ENCODE measurements at regions not wholly inside any gene's neighbourhood (a gene's known extent, or its start where the extent isn't known, plus 50 kb on each side); places are given as distances from the start of the nearest gene placed in this dataset.

DNA sequence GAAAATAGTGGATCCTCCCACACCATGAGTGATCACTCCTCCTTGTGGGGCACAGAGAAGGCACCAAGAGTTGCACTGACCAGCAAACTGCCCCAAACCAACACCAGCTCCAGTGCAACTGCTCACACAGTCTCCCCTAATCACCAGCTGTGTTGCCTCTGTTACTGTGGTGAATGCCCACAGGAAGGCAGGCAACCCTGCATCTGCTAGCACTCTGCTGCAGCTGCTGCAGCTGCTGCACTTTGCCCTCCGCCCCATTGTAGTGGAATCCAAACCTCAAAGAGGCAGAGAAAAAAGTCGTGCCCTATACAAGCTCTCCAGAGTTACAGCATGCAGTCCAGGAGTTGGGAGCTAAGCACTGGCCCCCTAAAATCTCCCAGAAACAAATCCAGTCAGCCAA is 339.6 kb downstream of the TRIM36 start:
- no peaks in the 10 kb centered on the region for H3K4me1 Mint-ChIP-seq (ENCODE audit: low read depth)
- intact Hi-C loops (cut with micrococcal nuclease): no loop called here
- H3K27me3 Mint-ChIP-seq: no peaks in the 10 kb centered on the region
- H3K9me3 Mint-ChIP-seq: peaks cover 33% of the 10 kb centered on the region
- no peaks in the 10 kb centered on the region for H3K36me3 Mint-ChIP-seq (ENCODE audit: low read depth)
- H3K27ac Mint-ChIP-seq: no peak overlapping the region
- no peak overlapping the region for H3K4me3 Mint-ChIP-seq

DNA sequence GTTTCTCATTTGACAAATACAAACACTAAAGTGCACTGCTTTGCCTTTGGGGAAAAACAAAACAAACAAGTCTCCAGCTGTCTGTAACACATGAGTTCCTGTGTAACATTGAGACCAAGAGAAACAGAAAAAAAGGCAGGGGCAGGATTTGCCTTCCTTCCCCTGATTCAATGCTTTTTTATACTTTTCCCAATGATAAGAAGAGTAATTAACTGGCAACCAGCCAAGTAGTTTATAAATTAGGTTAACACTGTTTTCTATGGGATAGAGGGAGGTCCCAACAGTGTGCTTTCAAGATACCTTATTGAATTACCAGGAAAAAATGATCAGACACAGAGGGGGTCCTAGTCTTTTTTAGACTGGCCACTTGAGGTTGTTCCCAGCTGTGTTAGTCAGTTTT is 346.8 kb downstream of the TRIM36 start:
- Mint-ChIP-seq H3K27me3 (no peaks in the 10 kb centered on the region), H3K9me3 (peaks cover 48% of the 10 kb centered on the region), H3K4me3 (no peak overlapping the region), H3K4me1 (ENCODE audit: low read depth) (no peaks in the 10 kb centered on the region), H3K27ac (no peak overlapping the region), H3K36me3 (ENCODE audit: low read depth) (no peaks in the 10 kb centered on the region)
- intact Hi-C loops (cut with micrococcal nuclease): no loop called here

DNA sequence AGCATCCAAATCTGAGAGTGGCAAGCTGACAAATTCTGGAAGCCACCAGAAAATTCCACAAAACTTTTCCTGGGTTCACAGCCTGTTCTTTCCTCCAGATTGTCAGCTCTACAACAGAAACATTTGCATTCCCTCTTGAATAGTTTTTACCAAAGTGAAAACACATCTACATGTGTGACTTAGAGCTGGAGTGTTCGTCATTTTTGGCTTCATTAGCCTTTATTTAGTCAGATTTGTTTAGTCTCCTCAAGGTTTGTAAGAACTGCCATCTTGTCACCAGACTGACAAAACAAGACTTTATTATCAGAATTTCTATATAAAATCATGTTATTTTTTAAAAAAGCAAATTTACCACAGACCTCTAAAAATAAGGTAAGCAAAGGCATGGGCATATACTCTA is 347.3 kb downstream of the TRIM36 start:
- no peaks in the 10 kb centered on the region for H3K4me1 Mint-ChIP-seq (ENCODE audit: low read depth)
- H3K36me3 Mint-ChIP-seq (ENCODE audit: low read depth): no peaks in the 10 kb centered on the region
- H3K27me3 Mint-ChIP-seq: no peaks in the 10 kb centered on the region
- H3K4me3 Mint-ChIP-seq: no peak overlapping the region
- intact Hi-C loops (cut with micrococcal nuclease): no loop called here
- H3K9me3 Mint-ChIP-seq: peaks cover 52% of the 10 kb centered on the region
- no peak overlapping the region for H3K27ac Mint-ChIP-seq

DNA sequence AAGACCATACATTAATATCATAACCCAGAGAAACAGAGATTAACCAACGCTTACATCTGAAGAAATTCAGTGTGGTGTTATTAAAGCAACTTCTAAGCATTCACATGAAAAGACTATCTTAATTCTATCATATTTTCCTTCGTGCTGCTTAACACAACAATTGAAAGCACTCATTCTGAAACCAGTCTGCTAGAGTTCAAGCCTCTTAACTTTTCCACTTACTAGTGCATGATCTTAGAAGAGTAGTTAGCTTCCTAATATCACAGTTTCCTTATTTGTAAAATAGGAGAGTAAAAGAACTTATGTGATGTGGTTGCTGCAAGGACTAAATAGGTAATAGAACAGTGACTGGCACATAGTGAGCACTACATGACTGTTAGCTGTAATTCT is 379.3 kb downstream of the TRIM36 start:
- Mint-ChIP-seq H3K9me3 (no peaks in the 10 kb centered on the region), H3K36me3 (ENCODE audit: low read depth) (no peaks in the 10 kb centered on the region), H3K27me3 (no peaks in the 10 kb centered on the region), H3K4me3 (no peak overlapping the region), H3K27ac (no peak overlapping the region), H3K4me1 (ENCODE audit: low read depth) (no peaks in the 10 kb centered on the region)
- intact Hi-C loops (cut with micrococcal nuclease): no loop called here

DNA sequence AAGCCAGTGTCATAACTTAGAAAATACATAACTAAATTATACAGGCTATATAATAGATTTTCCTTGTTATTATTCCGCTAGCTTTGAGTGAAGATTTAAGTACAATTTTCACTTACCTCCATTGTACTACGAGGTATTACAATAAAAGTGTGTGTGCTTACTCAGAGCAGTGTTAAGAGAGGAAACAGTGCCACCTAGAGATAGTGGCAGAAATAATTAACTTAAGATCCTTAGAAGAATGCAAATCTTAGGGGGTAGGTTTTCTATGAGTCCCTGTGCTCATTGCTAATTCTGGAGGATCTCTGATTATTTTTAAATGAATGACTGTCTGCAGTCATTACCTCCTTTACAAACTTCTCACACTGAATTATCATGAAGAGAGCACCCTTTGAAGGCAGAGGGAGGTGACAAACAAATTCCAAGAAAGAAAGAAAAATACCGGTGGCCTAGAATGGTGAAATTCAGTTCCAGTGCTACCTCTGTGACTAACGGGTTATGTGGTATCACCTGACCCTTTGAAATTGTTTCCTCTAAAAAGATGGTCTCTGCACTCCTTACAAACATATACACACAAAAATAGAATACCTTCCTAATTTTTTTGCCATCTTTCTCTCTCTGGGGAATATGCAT is 379.8 kb downstream of the TRIM36 start:
- H3K4me3 Mint-ChIP-seq: no peak overlapping the region
- no peaks in the 10 kb centered on the region for H3K4me1 Mint-ChIP-seq (ENCODE audit: low read depth)
- intact Hi-C loops (cut with micrococcal nuclease): loop anchor here (10.0 kb wide), 1 partner anchor 245 kb away; no protein-coding TSS in a partner anchor
- H3K27me3 Mint-ChIP-seq: no peaks in the 10 kb centered on the region
- H3K36me3 Mint-ChIP-seq (ENCODE audit: low read depth): no peaks in the 10 kb centered on the region
- H3K27ac Mint-ChIP-seq: no peak overlapping the region
- no peaks in the 10 kb centered on the region for H3K9me3 Mint-ChIP-seq

DNA sequence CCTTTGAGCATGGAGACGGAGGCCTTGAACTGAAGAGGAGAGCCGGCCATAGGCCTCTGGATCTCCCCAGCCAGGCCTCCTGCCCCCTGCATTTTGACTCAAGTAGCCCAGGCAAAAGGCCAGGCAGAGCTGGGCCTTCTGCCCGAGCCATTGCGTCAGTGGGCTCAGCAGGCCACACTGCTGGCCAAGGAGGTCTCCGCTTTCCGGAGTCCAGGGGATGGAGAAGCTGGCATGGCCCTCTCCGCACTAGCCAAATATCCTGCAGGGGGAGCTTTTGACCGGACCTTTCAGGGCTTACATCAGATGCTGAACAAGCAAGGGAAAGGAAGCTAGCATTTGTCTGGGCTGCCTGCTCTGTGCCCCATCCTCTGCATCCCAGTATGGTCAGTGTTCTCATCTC is 386.8 kb downstream of the TRIM36 start:
- Mint-ChIP-seq H3K36me3 (ENCODE audit: low read depth) (no peaks in the 10 kb centered on the region), H3K4me1 (ENCODE audit: low read depth) (no peaks in the 10 kb centered on the region), H3K27me3 (no peaks in the 10 kb centered on the region), H3K9me3 (no peaks in the 10 kb centered on the region), H3K4me3 (no peak overlapping the region), H3K27ac (no peak overlapping the region)
- intact Hi-C loops (cut with micrococcal nuclease): loop anchor here (10.0 kb wide), 1 partner anchor 252 kb away; no protein-coding TSS in a partner anchor

DNA sequence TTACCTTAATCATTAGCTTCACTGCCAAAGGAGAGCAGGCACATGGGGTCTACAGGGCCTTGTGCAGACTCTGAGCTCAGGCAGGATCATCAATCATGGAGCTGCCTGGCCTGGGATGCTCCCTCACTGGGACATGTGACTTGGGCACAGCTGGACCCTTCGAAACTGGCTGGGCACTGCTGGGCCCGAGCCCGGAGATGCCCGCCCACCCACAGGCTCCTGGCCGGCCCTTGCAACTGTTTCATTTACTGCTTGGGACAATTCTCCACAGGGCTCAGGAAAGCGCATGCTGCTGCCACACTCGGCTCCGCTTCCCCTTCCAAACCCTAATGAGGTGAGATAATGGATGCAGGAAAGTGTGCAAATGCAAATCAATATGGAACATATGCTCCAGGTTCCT is 387.5 kb downstream of the TRIM36 start:
- Mint-ChIP-seq H3K4me3 (no peak overlapping the region), H3K4me1 (ENCODE audit: low read depth) (no peaks in the 10 kb centered on the region), H3K9me3 (no peaks in the 10 kb centered on the region), H3K36me3 (ENCODE audit: low read depth) (no peaks in the 10 kb centered on the region), H3K27me3 (no peaks in the 10 kb centered on the region), H3K27ac (no peak overlapping the region)
- intact Hi-C loops (cut with micrococcal nuclease): loop anchor here (10.0 kb wide), 1 partner anchor 253 kb away; no protein-coding TSS in a partner anchor

DNA sequence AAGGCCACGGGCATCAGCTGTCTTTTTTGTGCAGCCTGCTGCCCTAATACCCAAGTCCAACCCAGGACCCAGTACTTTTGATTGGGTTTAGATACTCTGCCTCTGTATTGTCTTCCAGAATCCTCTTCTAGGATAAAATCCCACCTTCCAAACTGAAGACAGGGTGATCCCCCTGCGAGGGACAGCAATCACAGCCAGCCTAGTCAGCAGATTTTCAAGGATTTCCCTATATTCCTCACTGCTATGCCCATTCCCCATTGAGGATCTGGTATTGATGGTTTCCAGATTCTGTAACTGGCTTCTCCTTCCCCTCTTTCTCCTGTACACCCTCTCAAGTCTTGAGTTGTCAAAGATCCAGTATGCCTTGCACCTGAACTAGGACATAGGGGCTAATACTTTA is 389.4 kb downstream of the TRIM36 start:
- Mint-ChIP-seq H3K27ac (no peak overlapping the region), H3K36me3 (ENCODE audit: low read depth) (no peaks in the 10 kb centered on the region), H3K4me3 (no peak overlapping the region), H3K4me1 (ENCODE audit: low read depth) (no peaks in the 10 kb centered on the region), H3K9me3 (no peaks in the 10 kb centered on the region), H3K27me3 (no peaks in the 10 kb centered on the region)
- intact Hi-C loops (cut with micrococcal nuclease): loop anchor here (10.0 kb wide), 1 partner anchor 255 kb away; no protein-coding TSS in a partner anchor

DNA sequence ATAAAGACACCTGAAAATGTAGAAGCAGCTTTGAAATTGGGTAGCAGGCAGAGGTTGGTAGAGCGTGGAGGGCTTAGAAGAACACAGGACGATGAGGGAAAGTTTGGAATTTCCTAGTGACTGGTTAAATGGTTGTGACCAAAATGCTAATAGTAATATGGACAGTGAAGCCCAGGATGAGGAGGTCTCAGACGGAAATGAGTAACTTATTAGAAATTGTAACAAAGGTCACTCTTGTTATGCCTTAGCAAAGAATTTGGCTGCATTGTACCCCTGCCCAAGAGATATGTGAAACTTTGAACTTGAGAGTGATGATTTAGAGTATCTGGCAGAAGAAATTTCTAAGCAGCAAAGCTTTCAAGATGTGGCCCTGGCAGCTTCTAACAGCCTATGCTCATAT is 382.5 kb downstream of the KCNN2 start:
- intact Hi-C loops (cut with micrococcal nuclease): no loop called here
- H3K27me3 Mint-ChIP-seq: no peaks in the 10 kb centered on the region

DNA sequence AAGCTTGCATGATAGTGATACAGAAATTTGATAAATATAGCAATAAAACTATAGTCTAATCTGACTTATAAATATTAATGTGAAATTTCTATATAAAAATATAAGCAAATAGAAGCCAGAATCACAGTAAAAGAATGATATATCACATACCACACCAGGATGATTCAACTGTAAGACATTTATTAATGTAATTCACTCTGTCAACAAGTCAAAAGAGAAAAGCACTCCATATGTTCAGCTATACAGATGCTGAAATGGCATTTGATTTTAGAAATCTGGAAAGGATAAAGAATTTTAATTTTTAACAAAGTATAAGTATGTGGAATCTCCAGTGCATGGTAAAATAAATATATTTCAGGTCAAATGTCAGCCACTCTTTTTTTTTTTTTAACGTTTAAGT is 372.4 kb downstream of the KCNN2 start:
- Mint-ChIP-seq H3K4me3 (no peak overlapping the region), H3K27me3 (no peaks in the 10 kb centered on the region), H3K27ac (no peak overlapping the region), H3K36me3 (ENCODE audit: low read depth) (no peaks in the 10 kb centered on the region), H3K9me3 (peaks cover 26% of the 10 kb centered on the region), H3K4me1 (ENCODE audit: low read depth) (no peaks in the 10 kb centered on the region)
- intact Hi-C loops (cut with micrococcal nuclease): no loop called here

More for the DNA sequence above, 382.5 kb downstream of the KCNN2 start:
- Mint-ChIP-seq H3K36me3 (ENCODE audit: low read depth) (no peaks in the 10 kb centered on the region), H3K9me3 (peaks cover 26% of the 10 kb centered on the region), H3K27ac (no peak overlapping the region), H3K4me1 (ENCODE audit: low read depth) (no peaks in the 10 kb centered on the region), H3K4me3 (no peak overlapping the region)

DNA sequence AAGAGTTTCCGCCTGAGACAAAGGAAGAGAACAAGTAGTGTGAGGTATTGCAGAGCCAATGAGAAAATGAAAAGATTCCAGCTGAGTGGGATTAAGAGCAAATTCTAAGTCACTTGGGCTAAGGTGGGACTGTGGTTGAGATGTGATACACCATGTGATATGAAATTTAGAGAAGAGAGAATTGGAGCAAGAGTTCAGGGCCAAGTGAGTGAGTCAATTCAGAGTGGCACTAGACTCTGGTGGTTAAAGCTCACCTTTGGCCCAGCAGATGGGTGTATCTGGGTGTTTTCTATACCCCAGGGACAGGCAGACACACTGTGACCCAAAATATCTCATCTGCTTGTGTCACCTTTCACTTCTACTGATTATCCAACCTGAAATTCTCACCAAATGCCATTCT is 368.1 kb downstream of the KCNN2 start:
- Mint-ChIP-seq H3K9me3 (peaks cover 53% of the 10 kb centered on the region), H3K27ac (no peak overlapping the region), H3K4me1 (ENCODE audit: low read depth) (no peaks in the 10 kb centered on the region), H3K4me3 (no peak overlapping the region), H3K36me3 (ENCODE audit: low read depth) (no peaks in the 10 kb centered on the region), H3K27me3 (no peaks in the 10 kb centered on the region)
- intact Hi-C loops (cut with micrococcal nuclease): no loop called here

DNA sequence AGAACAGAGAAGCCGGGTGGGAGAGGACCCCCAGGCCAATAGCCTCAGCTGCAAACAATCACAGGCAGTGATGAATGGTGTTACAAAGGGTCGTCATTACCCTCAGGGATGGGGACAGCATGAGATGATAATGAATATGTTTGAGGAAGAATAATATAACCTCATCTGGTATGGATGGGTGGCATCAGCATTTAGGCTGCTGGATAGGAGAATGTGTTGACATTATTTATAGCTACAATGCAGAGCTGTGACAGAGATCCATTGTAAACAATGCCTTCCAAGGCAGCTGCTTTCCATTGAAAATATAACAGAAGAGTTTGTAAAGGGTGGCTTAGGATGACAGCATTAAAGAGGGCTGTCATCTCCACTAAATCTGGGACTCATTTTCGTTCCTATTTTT is 365.5 kb downstream of the KCNN2 start:
- H3K36me3 Mint-ChIP-seq (ENCODE audit: low read depth): no peaks in the 10 kb centered on the region
- no peaks in the 10 kb centered on the region for H3K4me1 Mint-ChIP-seq (ENCODE audit: low read depth)
- H3K9me3 Mint-ChIP-seq: peaks cover 62% of the 10 kb centered on the region
- no peaks in the 10 kb centered on the region for H3K27me3 Mint-ChIP-seq
- no peak overlapping the region for H3K4me3 Mint-ChIP-seq
- intact Hi-C loops (cut with micrococcal nuclease): no loop called here
- no peak overlapping the region for H3K27ac Mint-ChIP-seq

DNA sequence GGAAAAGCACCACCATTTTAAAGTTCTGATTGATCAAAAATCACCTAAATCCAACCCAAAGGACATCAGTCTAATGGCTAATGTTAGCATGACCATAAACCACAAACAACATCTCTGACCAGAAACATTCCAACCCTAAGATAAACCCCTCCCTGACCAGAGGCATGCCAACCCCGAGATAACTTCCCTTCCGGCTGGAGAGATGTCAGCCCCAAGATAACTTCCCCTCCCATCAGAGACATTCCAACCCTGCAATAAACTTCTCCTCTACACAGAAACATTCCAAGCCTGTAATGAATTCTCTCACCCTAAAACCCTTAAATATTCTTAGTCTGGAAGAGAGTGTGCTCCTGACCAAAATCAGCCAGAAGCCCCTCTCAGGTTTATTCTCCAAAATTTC is 364.3 kb downstream of the KCNN2 start:
- Mint-ChIP-seq H3K36me3 (ENCODE audit: low read depth) (no peaks in the 10 kb centered on the region), H3K4me3 (no peak overlapping the region), H3K27me3 (no peaks in the 10 kb centered on the region), H3K4me1 (ENCODE audit: low read depth) (no peaks in the 10 kb centered on the region), H3K27ac (no peak overlapping the region), H3K9me3 (peaks cover 58% of the 10 kb centered on the region)
- intact Hi-C loops (cut with micrococcal nuclease): no loop called here

DNA sequence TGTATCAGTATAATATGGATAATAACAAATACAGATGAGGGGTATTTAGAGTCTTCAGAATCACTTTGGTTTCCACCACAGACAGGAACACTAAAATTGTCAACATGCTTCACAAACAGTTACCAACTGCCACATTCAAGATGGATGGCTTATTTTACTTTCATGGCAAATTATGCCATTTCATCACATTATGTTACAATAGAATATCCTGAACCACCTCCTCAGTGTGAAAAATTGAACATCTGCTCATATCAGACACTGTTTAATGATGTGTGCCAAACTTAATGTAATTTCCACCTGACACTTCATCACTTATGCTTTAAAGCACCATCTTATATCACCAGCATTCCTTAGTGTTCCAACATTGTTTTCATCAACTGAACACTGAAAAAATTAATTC is 357.4 kb downstream of the KCNN2 start:
- no peak overlapping the region for H3K4me3 Mint-ChIP-seq
- no peaks in the 10 kb centered on the region for H3K36me3 Mint-ChIP-seq (ENCODE audit: low read depth)
- intact Hi-C loops (cut with micrococcal nuclease): no loop called here
- no peaks in the 10 kb centered on the region for H3K4me1 Mint-ChIP-seq (ENCODE audit: low read depth)
- peaks cover 41% of the 10 kb centered on the region for H3K9me3 Mint-ChIP-seq
- no peaks in the 10 kb centered on the region for H3K27me3 Mint-ChIP-seq
- no peak overlapping the region for H3K27ac Mint-ChIP-seq

DNA sequence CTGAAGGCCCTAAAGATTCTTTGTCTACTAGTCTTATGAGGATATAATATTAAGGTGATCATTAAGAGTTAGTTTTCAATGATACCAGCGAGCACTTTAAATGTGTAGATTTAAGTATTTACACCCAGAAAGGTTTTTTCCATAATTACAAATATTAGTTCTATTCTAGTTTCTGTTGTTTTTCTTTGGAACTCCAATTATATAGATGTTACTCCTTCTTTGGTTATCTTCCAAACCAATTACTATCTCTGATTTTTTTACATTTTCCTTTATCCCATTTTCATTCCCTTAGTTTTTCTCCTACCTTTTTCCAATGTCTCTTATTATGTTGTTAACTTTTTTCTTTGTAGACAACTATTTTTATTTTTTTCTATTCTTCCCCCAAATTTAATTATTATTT is 355.1 kb downstream of the KCNN2 start:
- Mint-ChIP-seq H3K4me3 (no peak overlapping the region), H3K27me3 (no peaks in the 10 kb centered on the region), H3K4me1 (ENCODE audit: low read depth) (no peaks in the 10 kb centered on the region), H3K36me3 (ENCODE audit: low read depth) (no peaks in the 10 kb centered on the region), H3K27ac (no peak overlapping the region), H3K9me3 (peaks cover 28% of the 10 kb centered on the region)
- intact Hi-C loops (cut with micrococcal nuclease): no loop called here
